SU-DHL-6 (cell line): ENCODE measurements at regions not wholly inside any gene's neighbourhood (a gene's known extent, or its start where the extent isn't known, plus 50 kb on each side); places are given as distances from the start of the nearest gene placed in this dataset.

ENCODE experiments used
- H2AFZ ChIP-seq: fragments of 200-600 bp; sonication (generic); 2 replicates; pipeline ENCODE4 v1.6.1; 2014; ENCODE audit warnings: low read depth, mild to moderate bottlenecking, moderate library complexity, mixed read lengths, antibody characterized with exemption, low read length; ENCODE audit not compliant: severe bottlenecking
- H3F3A ChIP-seq: fragments of 200-600 bp; shearing (Covaris generic); 2 replicates; pipeline ENCODE4 v1.6.0; 2016; ENCODE audit warnings: antibody characterized with exemption, mild to moderate bottlenecking; ENCODE audit not compliant: insufficient read depth
- H3K27ac ChIP-seq: fragments of 200-600 bp; sonication (generic); 2 replicates; pipeline ENCODE4 v1.5.1; 2016; ENCODE audit warnings: low read depth, mild to moderate bottlenecking, low read length, moderate library complexity, mixed read lengths
- H3K27me3 ChIP-seq: fragments of 200-600 bp; sonication (generic), shearing (Covaris generic); 2 replicates; pipeline ENCODE4 v1.6.0; 2014; ENCODE audit warnings: mild to moderate bottlenecking, low read length
- H3K36me3 ChIP-seq: fragments of 200-600 bp; sonication (generic); 2 replicates; pipeline ENCODE4 v1.6.1; 2014; ENCODE audit warnings: mild to moderate bottlenecking, low read length, mixed read lengths
- H3K4me2 ChIP-seq: fragments of 300-600, 200-600 bp; shearing (Covaris generic), sonication (generic); 2 replicates; pipeline ENCODE4 v1.6.0; 2014; ENCODE audit warnings: low read length, low read depth, mild to moderate bottlenecking; ENCODE audit not compliant: poor library complexity, severe bottlenecking
- H3K4me3 ChIP-seq: fragments of 200-600 bp; sonication (generic); 2 replicates; pipeline ENCODE4 v1.5.1; 2014; ENCODE audit warnings: antibody characterized with exemption, low read length, mild to moderate bottlenecking, mixed read lengths; ENCODE audit not compliant: insufficient read depth, poor library complexity, severe bottlenecking
- H3K79me2 ChIP-seq: fragments of 200-600 bp; sonication (generic); 2 replicates; pipeline ENCODE4 v1.6.1; 2014; ENCODE audit warnings: mild to moderate bottlenecking, low read length, moderate library complexity; ENCODE audit not compliant: insufficient read depth
- H3K9ac ChIP-seq: fragments of 200-600 bp; sonication (generic); 2 replicates; pipeline ENCODE4 v1.7.0; 2014; ENCODE audit warnings: mild to moderate bottlenecking, low read length
- H3K9me2 ChIP-seq: fragments of 200-600 bp; sonication (generic); replicated peaks from 2 replicates; pipeline ENCODE4 v1.6.1; 2014; ENCODE audit warnings: low read length; ENCODE audit not compliant: insufficient read depth
- H3K9me3 ChIP-seq: fragments of 200-600 bp; sonication (generic); 2 replicates; pipeline ENCODE4 v1.6.1; 2014; ENCODE audit warnings: low read length, mixed read lengths; ENCODE audit not compliant: insufficient read depth
- H4K20me1 ChIP-seq: fragments of 200-600 bp; sonication (generic); 2 replicates; pipeline ENCODE4 v1.6.1; 2014; ENCODE audit warnings: low read depth, mild to moderate bottlenecking, antibody characterized with exemption, low read length, moderate library complexity, mixed read lengths
- CTCF ChIP-seq: fragments of 200-600 bp; sonication (generic); IDR thresholded peaks from one replicate; pipeline ENCODE4 v1.5.1; 2017; ENCODE audit warnings: antibody characterized with exemption, mild to moderate bottlenecking, low read length, moderate library complexity; ENCODE audit not compliant: insufficient read depth, poor library complexity, severe bottlenecking
- EZH2phosphoT487 ChIP-seq: fragments of 200-600 bp; sonication (generic), shearing (Covaris generic); conservative IDR thresholded peaks from 2 replicates; pipeline ENCODE4 v1.6.1; 2018; ENCODE audit warnings: mild to moderate bottlenecking, antibody characterized with exemption, low read length, moderate library complexity, mixed read lengths

GRCh38 chr17:33561569-33562334 is 268.7 kb upstream of the ASIC2 start:
- TF ChIP-seq CTCF (no peak), EZH2phosphoT487 (no peak)
- no peak overlapping the region for H2AFZ ChIP-seq
- H3F3A ChIP-seq, result no peaks in the 10 kb centered on the region
- no peak overlapping the region for H3K27ac ChIP-seq
- no peaks in the 10 kb centered on the region for H3K36me3 ChIP-seq
- no peak overlapping the region for H3K4me2 ChIP-seq
- H4K20me1 ChIP-seq, result no peaks in the 10 kb centered on the region
- H3K9me3 ChIP-seq, result no peaks in the 10 kb centered on the region
- H3K79me2 ChIP-seq, result no peaks in the 10 kb centered on the region
- H3K9me2 ChIP-seq, result no peaks in the 10 kb centered on the region
- H3K27me3 ChIP-seq, result no peaks in the 10 kb centered on the region
- no peak overlapping the region for H3K9ac ChIP-seq
- no peak overlapping the region for H3K4me3 ChIP-seq

DNA sequence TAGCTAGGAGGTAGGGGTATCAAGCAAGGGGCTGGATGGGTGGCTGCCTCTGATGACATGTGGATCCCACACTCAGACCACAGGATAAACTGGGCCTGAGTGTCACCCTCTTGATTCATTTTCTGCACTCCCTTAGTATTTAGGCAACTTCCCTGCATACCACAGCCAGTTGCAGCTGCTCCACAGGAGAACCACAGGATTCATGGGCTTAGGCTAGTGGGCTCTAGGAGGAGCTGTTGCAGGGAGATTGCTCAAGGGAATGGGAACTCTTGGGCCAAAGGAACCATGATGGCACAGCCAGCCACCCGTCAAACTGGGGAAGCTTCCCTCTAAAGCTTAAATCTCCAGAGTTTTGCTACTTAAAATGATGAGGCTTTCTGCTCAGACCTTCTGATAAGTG is 269.7 kb upstream of the ASIC2 start:
- no peaks in the 10 kb centered on the region for H3F3A ChIP-seq
- no peak overlapping the region for H2AFZ ChIP-seq
- H3K27me3 ChIP-seq, result no peaks in the 10 kb centered on the region
- no peak overlapping the region for H3K9ac ChIP-seq
- no peaks in the 10 kb centered on the region for H3K79me2 ChIP-seq
- H3K36me3 ChIP-seq, result no peaks in the 10 kb centered on the region
- no peak overlapping the region for H3K27ac ChIP-seq
- H3K9me2 ChIP-seq, result no peaks in the 10 kb centered on the region
- no peak overlapping the region for H3K4me3 ChIP-seq
- no peaks in the 10 kb centered on the region for H4K20me1 ChIP-seq
- no peaks in the 10 kb centered on the region for H3K9me3 ChIP-seq
- TF ChIP-seq EZH2phosphoT487, result no peak
- TF ChIP-seq CTCF, result no peak
- no peak overlapping the region for H3K4me2 ChIP-seq

DNA sequence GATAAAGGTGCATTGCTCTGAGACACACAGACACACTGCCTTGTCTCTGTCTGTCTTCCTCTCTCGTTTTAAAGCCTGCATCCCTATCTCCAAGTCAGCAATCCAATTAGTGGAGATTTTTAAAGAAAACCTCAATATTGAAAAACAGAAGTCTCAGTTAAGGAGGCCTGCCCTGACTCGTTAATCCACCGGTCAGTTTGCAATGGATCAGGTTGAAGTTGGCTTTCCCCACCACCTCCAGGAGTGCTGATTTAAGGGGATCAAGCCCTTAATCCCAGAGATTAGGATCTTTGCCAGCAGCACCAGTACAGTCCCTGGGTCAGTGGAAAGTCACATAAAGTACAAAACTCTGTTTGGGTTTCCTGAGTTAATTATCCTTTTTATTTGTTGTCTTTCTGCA is 271.1 kb upstream of the ASIC2 start:
- Histone ChIP-seq H3K4me3 (no peak overlapping the region), H3K9me3 (no peaks in the 10 kb centered on the region), H3K27ac (no peak overlapping the region), H4K20me1 (no peaks in the 10 kb centered on the region), H3K9me2 (no peaks in the 10 kb centered on the region), H3K79me2 (no peaks in the 10 kb centered on the region), H3K27me3 (no peaks in the 10 kb centered on the region), H3F3A (no peaks in the 10 kb centered on the region), H2AFZ (no peak overlapping the region), H3K36me3 (no peaks in the 10 kb centered on the region), H3K9ac (no peak overlapping the region), H3K4me2 (no peak overlapping the region)
- TF ChIP-seq CTCF, result no peak
- no peak for TF ChIP-seq EZH2phosphoT487
